OCI-LY3 (cell line): ENCODE measurements at regions not wholly inside any gene's neighbourhood (a gene's known extent, or its start where the extent isn't known, plus 50 kb on each side); places are given as distances from the start of the nearest gene placed in this dataset.

ENCODE experiments used
- H2AFZ ChIP-seq: fragments of 200-600, 300-600 bp; shearing (Covaris generic); 2 replicates; pipeline ENCODE4 v1.6.0; 2014; ENCODE audit warnings: antibody characterized with exemption, low read depth, low read length
- H3K27ac ChIP-seq: fragments of 200-600, 300-600 bp; sonication (generic); 2 replicates; pipeline ENCODE4 v1.5.1; 2014; ENCODE audit warnings: mild to moderate bottlenecking, low read length, moderate library complexity, mixed read lengths
- H3K27me3 ChIP-seq: fragments of 200-600, 300-600 bp; sonication (generic); 2 replicates; pipeline ENCODE4 v1.6.1; 2014; ENCODE audit warnings: low read depth, low read length, mixed read lengths
- H3K36me3 ChIP-seq: fragments of 200-600, 300-600 bp; sonication (generic); replicated peaks from 2 replicates; pipeline ENCODE3; 2014; ENCODE audit warnings: low read depth, low read length, mixed read lengths
- H3K4me1 ChIP-seq: fragments of 300-600, 200-600 bp; sonication (generic); 2 replicates; pipeline ENCODE4 v1.6.1; 2014; ENCODE audit warnings: low read length, mixed read lengths
- H3K4me2 ChIP-seq: fragments of 200-600, 300-600 bp; sonication (generic); 2 replicates; pipeline ENCODE4 v1.6.1; 2014; ENCODE audit warnings: low read length, mixed read lengths
- H3K4me3 ChIP-seq: fragments of 300-600, 200-600 bp; sonication (generic); 2 replicates; pipeline ENCODE4 v1.5.1; 2014; ENCODE audit warnings: antibody characterized with exemption, mild to moderate bottlenecking, low read length, moderate library complexity
- H3K79me2 ChIP-seq: fragments of 300-600, 200-600 bp; shearing (Covaris generic); 2 replicates; pipeline ENCODE4 v1.6.1; 2014; ENCODE audit warnings: mild to moderate bottlenecking, low read length, mixed read lengths
- H3K9ac ChIP-seq: fragments of 300-600, 200-600 bp; shearing (Covaris generic); 2 replicates; pipeline ENCODE4 v1.6.0; 2014; ENCODE audit warnings: mild to moderate bottlenecking, low read length, moderate library complexity
- H3K9me3 ChIP-seq: fragments of 200-600, 300-600 bp; shearing (Covaris generic); 2 replicates; pipeline ENCODE4 v1.6.1; 2014; ENCODE audit warnings: low read length, mixed read lengths; ENCODE audit not compliant: insufficient read depth
- H4K20me1 ChIP-seq: fragments of 200-600, 300-600 bp; sonication (generic); 2 replicates; pipeline ENCODE4 v1.6.1; 2016; ENCODE audit warnings: low read length, mixed read lengths; ENCODE audit not compliant: insufficient read depth
- EZH2phosphoT487 ChIP-seq: fragments of 200-600 bp; shearing (Covaris generic); IDR thresholded peaks from 2 replicates; pipeline ENCODE4 v1.6.1; 2018; ENCODE audit warnings: antibody characterized with exemption, mixed run types, low read depth
- TF ChIP-seq, protein P1 (sequence below): fragments of 200-600, 300-600 bp; sonication (generic); IDR thresholded peaks from 2 replicates; pipeline ENCODE4 v1.5.1; 2014; ENCODE audit warnings: antibody characterized with exemption, low read length, low read depth

DNA sequence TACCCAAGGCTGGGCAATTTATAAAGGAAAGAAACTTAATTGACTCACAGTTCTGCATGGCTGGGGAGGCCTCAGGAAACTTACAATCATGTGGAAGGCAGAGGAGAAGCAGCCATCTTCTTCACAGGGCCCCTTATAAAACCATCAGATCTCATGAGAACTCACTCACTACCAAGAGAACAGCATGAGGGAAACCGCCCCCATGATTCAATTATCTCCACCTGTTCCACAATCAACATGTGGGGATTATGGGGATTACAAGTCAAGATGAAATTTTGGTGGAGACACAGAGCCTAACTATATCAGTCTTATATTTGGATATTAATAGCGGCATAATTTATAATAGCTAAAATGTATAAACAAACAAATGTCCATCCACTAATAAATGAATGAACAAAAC lies 1123.7 kb upstream of the NCAM2 start:
- no peak overlapping the region for H2AFZ ChIP-seq
- H3K4me3 ChIP-seq = no peak overlapping the region

DNA sequence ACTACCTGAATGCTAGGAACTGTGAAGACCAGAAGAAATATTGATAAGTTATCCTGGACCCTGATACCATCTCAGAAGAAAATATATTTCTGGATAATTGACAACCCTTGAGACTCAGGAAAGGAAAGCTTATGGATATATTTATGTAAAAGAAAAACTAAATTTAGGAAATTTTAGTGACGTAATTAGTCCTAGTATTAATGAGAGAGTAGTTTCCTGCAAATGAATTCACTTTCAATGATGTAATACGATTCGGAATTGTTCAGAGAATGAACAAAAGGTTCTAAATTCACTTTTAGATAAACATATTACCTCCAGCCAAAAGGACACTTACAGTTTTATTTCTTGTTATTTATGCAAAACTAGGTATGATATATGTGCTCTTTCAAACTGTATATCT lies 1120.1 kb upstream of the NCAM2 start:
- H3K27me3 ChIP-seq = no peaks in the 10 kb centered on the region
- no peaks in the 10 kb centered on the region for H4K20me1 ChIP-seq
- no peak overlapping the region for H3K4me2 ChIP-seq
- H3K4me1 ChIP-seq = no peaks in the 10 kb centered on the region
- no peaks in the 10 kb centered on the region for H3K36me3 ChIP-seq
- no peak overlapping the region for H2AFZ ChIP-seq
- H3K4me3 ChIP-seq = no peak overlapping the region
- no peaks in the 10 kb centered on the region for H3K79me2 ChIP-seq
- no peak overlapping the region for H3K27ac ChIP-seq
- no peak overlapping the region for H3K9ac ChIP-seq
- TF ChIP-seq EZH2phosphoT487 = no peak
- TF ChIP-seq, protein P1, sequence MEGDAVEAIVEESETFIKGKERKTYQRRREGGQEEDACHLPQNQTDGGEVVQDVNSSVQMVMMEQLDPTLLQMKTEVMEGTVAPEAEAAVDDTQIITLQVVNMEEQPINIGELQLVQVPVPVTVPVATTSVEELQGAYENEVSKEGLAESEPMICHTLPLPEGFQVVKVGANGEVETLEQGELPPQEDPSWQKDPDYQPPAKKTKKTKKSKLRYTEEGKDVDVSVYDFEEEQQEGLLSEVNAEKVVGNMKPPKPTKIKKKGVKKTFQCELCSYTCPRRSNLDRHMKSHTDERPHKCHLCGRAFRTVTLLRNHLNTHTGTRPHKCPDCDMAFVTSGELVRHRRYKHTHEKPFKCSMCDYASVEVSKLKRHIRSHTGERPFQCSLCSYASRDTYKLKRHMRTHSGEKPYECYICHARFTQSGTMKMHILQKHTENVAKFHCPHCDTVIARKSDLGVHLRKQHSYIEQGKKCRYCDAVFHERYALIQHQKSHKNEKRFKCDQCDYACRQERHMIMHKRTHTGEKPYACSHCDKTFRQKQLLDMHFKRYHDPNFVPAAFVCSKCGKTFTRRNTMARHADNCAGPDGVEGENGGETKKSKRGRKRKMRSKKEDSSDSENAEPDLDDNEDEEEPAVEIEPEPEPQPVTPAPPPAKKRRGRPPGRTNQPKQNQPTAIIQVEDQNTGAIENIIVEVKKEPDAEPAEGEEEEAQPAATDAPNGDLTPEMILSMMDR = no peak
- no peaks in the 10 kb centered on the region for H3K9me3 ChIP-seq

More for the DNA sequence above, 1123.7 kb upstream of the NCAM2 start:
- H3K4me2 ChIP-seq = no peak overlapping the region
- H3K36me3 ChIP-seq = no peaks in the 10 kb centered on the region
- TF ChIP-seq, protein P1 = no peak
- no peak for TF ChIP-seq EZH2phosphoT487
- no peak overlapping the region for H3K27ac ChIP-seq
- no peaks in the 10 kb centered on the region for H3K4me1 ChIP-seq
- no peaks in the 10 kb centered on the region for H4K20me1 ChIP-seq
- H3K27me3 ChIP-seq = no peaks in the 10 kb centered on the region
- no peak overlapping the region for H3K9ac ChIP-seq
- no peaks in the 10 kb centered on the region for H3K9me3 ChIP-seq
- H3K79me2 ChIP-seq = no peaks in the 10 kb centered on the region

DNA sequence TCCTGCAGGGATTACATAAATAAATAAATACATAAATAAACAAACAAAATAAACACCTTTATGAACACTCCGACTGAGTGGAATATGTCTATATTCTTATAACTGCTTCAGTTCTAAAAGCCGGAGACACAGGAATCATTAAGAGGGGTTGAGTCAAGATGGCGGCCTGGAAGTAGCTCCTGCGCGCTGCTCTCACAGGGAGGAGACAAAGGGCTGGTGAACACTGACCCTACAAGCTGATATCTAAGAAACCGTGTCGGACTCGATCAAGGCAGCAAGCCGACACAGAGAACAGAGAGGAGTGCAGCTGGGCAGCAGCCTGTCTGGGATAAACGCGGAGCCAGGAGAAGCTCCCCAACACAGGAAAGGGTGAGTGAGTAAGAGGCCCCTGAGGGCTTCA lies 1098.6 kb upstream of the NCAM2 start:
- Histone ChIP-seq H3K9ac (no peak overlapping the region), H3K27me3 (no peaks in the 10 kb centered on the region), H3K9me3 (no peaks in the 10 kb centered on the region), H3K4me3 (no peak overlapping the region), H3K36me3 (no peaks in the 10 kb centered on the region), H3K79me2 (no peaks in the 10 kb centered on the region), H3K4me1 (no peaks in the 10 kb centered on the region), H3K27ac (no peak overlapping the region), H4K20me1 (no peaks in the 10 kb centered on the region), H2AFZ (no peak overlapping the region), H3K4me2 (no peak overlapping the region)
- no peak for TF ChIP-seq EZH2phosphoT487
- TF ChIP-seq, protein P1 = no peak

DNA sequence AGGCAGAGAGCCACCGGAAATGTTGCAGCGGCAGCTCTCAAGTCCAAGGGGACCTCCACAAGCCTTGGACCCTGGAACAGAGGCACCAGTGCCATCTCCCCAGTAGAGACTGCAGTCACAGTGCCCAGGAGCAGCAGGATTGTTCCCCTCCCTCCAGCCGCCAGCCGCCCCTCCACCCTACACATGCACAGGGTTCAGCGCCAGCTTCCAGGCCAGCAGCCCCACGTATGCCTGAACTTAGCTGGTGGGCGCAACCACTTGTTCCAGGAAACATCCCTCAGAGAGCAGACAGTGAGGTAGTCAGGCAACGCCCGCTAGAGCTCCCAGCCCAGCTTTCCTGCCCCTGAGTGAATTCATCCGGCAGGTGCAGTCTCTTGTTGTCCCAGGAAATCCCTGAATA lies 1098.1 kb upstream of the NCAM2 start:
- no peak overlapping the region for H3K9ac ChIP-seq
- no peaks in the 10 kb centered on the region for H3K4me1 ChIP-seq
- H4K20me1 ChIP-seq = no peaks in the 10 kb centered on the region
- no peaks in the 10 kb centered on the region for H3K9me3 ChIP-seq
- H3K79me2 ChIP-seq = no peaks in the 10 kb centered on the region
- TF ChIP-seq, protein P1 = no peak
- TF ChIP-seq EZH2phosphoT487 = no peak
- H2AFZ ChIP-seq = no peak overlapping the region
- H3K4me2 ChIP-seq = no peak overlapping the region
- no peak overlapping the region for H3K4me3 ChIP-seq
- H3K36me3 ChIP-seq = no peaks in the 10 kb centered on the region
- H3K27me3 ChIP-seq = no peaks in the 10 kb centered on the region
- H3K27ac ChIP-seq = no peak overlapping the region
